IMR-90 (cell line): ENCODE measurements at regions not wholly inside any gene's neighbourhood (a gene's known extent, or its start where the extent isn't known, plus 50 kb on each side); places are given as distances from the start of the nearest gene placed in this dataset.

Experiments used
- ATAC-seq: fragments of 200-7000 bp; cut with Tn5 transposase; 2 replicates; pipeline ENCODE4 v1.9.1; 2020; ENCODE audit warnings: low read depth, mild to moderate bottlenecking, moderate library complexity
- BruUV-seq: library from RNA; stranded (reverse); fragments of 400-500 nt; replicated peaks from 2 replicates; lab custom pipeline; 2021; lab: Mats Ljungman, UMichigan
- CTCF ChIA-PET: fragments of 300-600 bp; formaldehyde crosslinking; extraction: SDS; loops from one replicate; lab custom pipeline; 2021; ENCODE audit warnings: antibody characterized with exemption; lab: Yijun Ruan, JAX
- POLR2A ChIA-PET: fragments of 300-600 bp; sonication (Branson Sonifier 250); formaldehyde crosslinking; loops from one replicate; lab custom pipeline; 2022; ENCODE audit warnings: antibody characterized with exemption; ENCODE audit not compliant: unreplicated experiment; lab: Charles Lee
- DNase-seq: peaks from one replicate; pipeline ENCODE4 v3.0.0; 2013
- H2AFZ ChIP-seq: replicated peaks from 2 replicates; pipeline ENCODE3; 2013; ENCODE audit warnings: low read length, mild to moderate bottlenecking; ENCODE audit not compliant: poor library complexity
- H2AK5ac ChIP-seq: 2 replicates; pipeline ENCODE4 v1.6.1; 2013; ENCODE audit warnings: low read depth, low read length, inconsistent platforms
- H2AK9ac ChIP-seq: replicated peaks from 2 replicates; pipeline ENCODE3; 2013; ENCODE audit warnings: mild to moderate bottlenecking, low read depth, low read length, moderate library complexity; ENCODE audit not compliant: poor library complexity
- H2BK120ac ChIP-seq: 2 replicates; pipeline ENCODE4 v1.6.1; 2013; ENCODE audit warnings: low read depth, low read length, inconsistent platforms
- H2BK15ac ChIP-seq: 3 replicates; pipeline ENCODE4 v1.6.1; 2013; ENCODE audit warnings: low read depth, low read length, inconsistent platforms
- H2BK20ac ChIP-seq: 2 replicates; pipeline ENCODE4 v1.6.1; 2013; ENCODE audit warnings: low read depth, mild to moderate bottlenecking, inconsistent platforms, low read length, moderate library complexity
- H2BK5ac ChIP-seq: 2 replicates; pipeline ENCODE4 v1.6.1; 2013; ENCODE audit warnings: mild to moderate bottlenecking, low read depth, low read length, inconsistent platforms; ENCODE audit not compliant: poor library complexity, severe bottlenecking
- H3K14ac ChIP-seq: replicated peaks from 2 replicates; pipeline ENCODE4 v1.6.1; 2013; ENCODE audit warnings: low read depth, low read length, inconsistent platforms
- H3K18ac ChIP-seq: 2 replicates; pipeline ENCODE4 v1.6.1; 2013; ENCODE audit warnings: low read depth, low read length, control low read depth
- H3K23ac ChIP-seq: 2 replicates; pipeline ENCODE4 v1.6.1; 2013; ENCODE audit warnings: low read depth, low read length, inconsistent platforms
- H3K27ac ChIP-seq: 2 replicates; pipeline ENCODE4 v1.5.1; 2013; ENCODE audit warnings: mild to moderate bottlenecking, control low read depth, low read length; ENCODE audit not compliant: insufficient read depth
- H3K27me3 ChIP-seq: 2 replicates; pipeline ENCODE4 v1.6.1; 2013; ENCODE audit warnings: low read length; ENCODE audit not compliant: control insufficient read depth, insufficient read depth
- H3K36me3 ChIP-seq: 2 replicates; pipeline ENCODE4 v1.6.1; 2013; ENCODE audit warnings: low read length, mixed read lengths; ENCODE audit not compliant: control insufficient read depth, insufficient read depth
- H3K4ac ChIP-seq: 2 replicates; pipeline ENCODE4 v1.6.1; 2013; ENCODE audit warnings: low read depth, low read length, inconsistent platforms
- H3K4me1 ChIP-seq: 2 replicates; pipeline ENCODE4 v1.6.1; 2013; ENCODE audit warnings: low read length, mixed read lengths; ENCODE audit not compliant: control insufficient read depth, insufficient read depth
- H3K4me2 ChIP-seq: 2 replicates; pipeline ENCODE4 v1.6.1; 2013; ENCODE audit warnings: low read depth, mild to moderate bottlenecking, control low read depth, low read length, moderate library complexity
- H3K4me3 ChIP-seq: 2 replicates; pipeline ENCODE4 v1.5.1; 2013; ENCODE audit warnings: low read depth, mild to moderate bottlenecking, control low read depth, low read length, moderate library complexity; ENCODE audit not compliant: insufficient read depth
- H3K56ac ChIP-seq: 2 replicates; pipeline ENCODE4 v1.6.1; 2013; ENCODE audit warnings: low read length, inconsistent platforms; ENCODE audit not compliant: insufficient read depth; ENCODE audit errors: extremely low read depth
- H3K79me1 ChIP-seq, 2 experiments: 2 replicates each; pipeline ENCODE4 v1.6.1; 2013; ENCODE audit warnings: low read length in 2 of 2, inconsistent platforms in 1 of 2, low read depth in 1 of 2
- H3K9ac ChIP-seq: 2 replicates; pipeline ENCODE4 v1.6.1; 2013; ENCODE audit warnings: low read depth, low read length, control low read depth
- H3K9me1 ChIP-seq: 2 replicates; pipeline ENCODE4 v1.6.1; 2013; ENCODE audit warnings: low read length, inconsistent platforms; ENCODE audit not compliant: insufficient read depth
- H3K9me3 ChIP-seq: 2 replicates; pipeline ENCODE4 v1.6.1; 2013; ENCODE audit warnings: low read length; ENCODE audit not compliant: control insufficient read depth, insufficient read depth
- H4K20me1 ChIP-seq: 2 replicates; pipeline ENCODE4 v1.6.1; 2013; ENCODE audit warnings: low read length, inconsistent platforms; ENCODE audit not compliant: insufficient read depth
- H4K5ac ChIP-seq: 2 replicates; pipeline ENCODE4 v1.6.1; 2013; ENCODE audit warnings: mild to moderate bottlenecking, low read depth, low read length, control low read depth
- H4K8ac ChIP-seq, 2 experiments: 2 replicates each; pipeline ENCODE4 v1.6.1; 2013; ENCODE audit warnings: low read depth in 2 of 2, low read length in 2 of 2, control low read depth in 1 of 2, inconsistent platforms in 1 of 2
- H4K91ac ChIP-seq: 2 replicates; pipeline ENCODE4 v1.6.1; 2013; ENCODE audit warnings: low read depth, low read length, inconsistent platforms; ENCODE audit not compliant: insufficient read depth
- CEBPB ChIP-seq: IDR thresholded peaks from 2 replicates; pipeline ENCODE4 v1.6.1; 2012; ENCODE audit warnings: low read depth, low read length, improper control_type of control experiment
- CHD1 ChIP-seq: IDR thresholded peaks from 2 replicates; pipeline ENCODE4 v1.6.1; 2012; ENCODE audit warnings: low read depth, low read length, improper control_type of control experiment
- FOS ChIP-seq: fragments of 150-350 bp; IDR thresholded peaks from 2 replicates; pipeline ENCODE4 v1.6.1; 2016; ENCODE audit warnings: low read depth, low read length
- MXI1 ChIP-seq: IDR thresholded peaks from 2 replicates; pipeline ENCODE4 v1.6.1; 2012; ENCODE audit warnings: low read depth, mild to moderate bottlenecking, low read length, moderate library complexity, borderline replicate concordance
- NFE2L2 ChIP-seq: fragments of 150-350 bp; IDR thresholded peaks from 2 replicates; pipeline ENCODE4 v1.6.1; 2016; ENCODE audit warnings: low read depth, mild to moderate bottlenecking, low read length
- RAD21 ChIP-seq: IDR thresholded peaks from 2 replicates; pipeline ENCODE4 v1.6.1; 2012; ENCODE audit warnings: low read length, improper control_type of control experiment
- SMC3 ChIP-seq: fragments of 150-350 bp; IDR thresholded peaks from 2 replicates; pipeline ENCODE4 v1.6.1; 2016; ENCODE audit warnings: low read depth, mild to moderate bottlenecking, antibody characterized with exemption, low read length, moderate library complexity
- USF2 ChIP-seq: fragments of 150-350 bp; IDR thresholded peaks from 2 replicates; pipeline ENCODE4 v1.6.1; 2017; ENCODE audit warnings: mild to moderate bottlenecking, antibody characterized with exemption, low read length, low read depth
- dilution Hi-C: fragments of 300-500 bp; cut with HindIII; formaldehyde crosslinking; loops from one replicate; pipeline ENCODE4 v1.14.3; 2018; ENCODE audit warnings: low sequenced_read_pairs; ENCODE audit not compliant: unreplicated experiment
- in situ Hi-C: fragments of 300-500 bp; cut with MboI; formaldehyde crosslinking; loops from 3 replicates; pipeline ENCODE4 v1.14.3; 2019; ENCODE audit warnings: low sequenced_read_pairs, inconsistent platforms, mixed read lengths
- intact Hi-C: fragments of 100-400 bp; cut with micrococcal nuclease; formaldehyde crosslinking; loops from 2 replicates; pipeline ENCODE4 v1.10.0; 2022

- H2BK120ac ChIP-seq = peak overlapping the region; percentile 72
- no peak for TF ChIP-seq CEBPB
- no peak for TF ChIP-seq NFE2L2
- no peak for TF ChIP-seq FOS
- TF ChIP-seq USF2 = no peak
- no peak for TF ChIP-seq RAD21
- TF ChIP-seq SMC3 = no peak
- no peak for TF ChIP-seq MXI1
- no peak for TF ChIP-seq CHD1
- no peaks in the 10 kb centered on the region for H4K20me1 ChIP-seq
- H3K79me1 ChIP-seq = no peaks in the 10 kb centered on the region
- in situ Hi-C loops = no loop called here
- peak overlapping the region; percentile 64; the same call in 1 of the 2 replicates for H3K4ac ChIP-seq
- H2AK5ac ChIP-seq = no peak overlapping the region
- BruUV-seq = no TSS peak
- H3K23ac ChIP-seq = no peak overlapping the region
- H2AFZ ChIP-seq = no peak overlapping the region
- no peak overlapping the region for H2BK15ac ChIP-seq
- H3K56ac ChIP-seq = no peak overlapping the region
- no peaks in the 10 kb centered on the region for H3K9me1 ChIP-seq
- no peak overlapping the region for H4K91ac ChIP-seq
- H3K4me3 ChIP-seq = no peak overlapping the region
- H3K36me3 ChIP-seq = no peaks in the 10 kb centered on the region
- no peaks in the 10 kb centered on the region for H3K27me3 ChIP-seq
- no peak overlapping the region for H4K8ac ChIP-seq
- CTCF ChIA-PET = no interaction called here
- H3K18ac ChIP-seq = peak overlapping the region; percentile 52; the same call in 1 of the 2 replicates
- POLR2A ChIA-PET = no interaction called here
- dilution Hi-C loops = no loop called here
- DNase-seq = no peak
- intact Hi-C loops = loop anchor here (10.0 kb wide), 1 partner anchor 154 kb away; no protein-coding TSS in a partner anchor
- ATAC-seq = no peak
- H3K14ac ChIP-seq = no peak overlapping the region
- H3K9ac ChIP-seq = no peak overlapping the region
- no peak overlapping the region for H3K4me2 ChIP-seq
- H3K27ac ChIP-seq = no peak overlapping the region
- peak overlapping the region; percentile 38; the same call in 1 of the 2 replicates for H2BK20ac ChIP-seq
- no peak overlapping the region for H4K5ac ChIP-seq
- H2AK9ac ChIP-seq = no peak overlapping the region
- H3K9me3 ChIP-seq = no peaks in the 10 kb centered on the region
- no peak overlapping the region for H2BK5ac ChIP-seq
- H3K4me1 ChIP-seq = peaks cover 13% of the 10 kb centered on the region
Measured at GRCh38 chr4:75340561-75340960, 173.6 kb downstream of the RCHY1 start.
